Lung (tissue), 11 donors: ENCODE measurements at regions not wholly inside any gene's neighbourhood (a gene's known extent, or its start where the extent isn't known, plus 50 kb on each side); places are given as distances from the start of the nearest gene placed in this dataset.

Experiments
- ATAC-seq: fragments of 200-7000 bp; cut with Tn5 transposase; one replicate; pipeline ENCODE4 v1.9.1; 2020; ENCODE audit warnings: moderate number of reproducible peaks; ENCODE audit not compliant: insufficient read depth, low FRiP score
- DNase-seq, 3 donors: peaks; one replicate each; pipeline ENCODE4 v3.0.0-alpha.2; 2013 to 2017
- H3K27ac ChIP-seq, 2 donors: one replicate each; pipeline ENCODE4 v1.5.1; 2013; ENCODE audit warnings: mild to moderate bottlenecking in 2 of 2, moderate library complexity in 2 of 2, control low read depth in 1 of 2, inconsistent platforms in 1 of 2, low read depth in 1 of 2, low read length in 1 of 2
- H3K27me3 ChIP-seq, 3 donors: one replicate each; pipeline ENCODE4 v1.5.1; 2013; ENCODE audit warnings: low read length in 2 of 3; ENCODE audit not compliant: control insufficient read depth in 3 of 3, insufficient read depth in 3 of 3
- H3K36me3 ChIP-seq, 4 donors: one replicate each; pipeline ENCODE4 v1.5.1; 2013; ENCODE audit warnings: low read length in 4 of 4, mild to moderate bottlenecking in 1 of 4, moderate library complexity in 1 of 4; ENCODE audit not compliant: control insufficient read depth in 4 of 4, insufficient read depth in 4 of 4
- H3K4me1 ChIP-seq, 5 donors: one replicate each; pipeline ENCODE4 v1.5.1; 2013; ENCODE audit warnings: low read length in 5 of 5, mild to moderate bottlenecking in 2 of 5, moderate library complexity in 1 of 5; ENCODE audit not compliant: control insufficient read depth in 5 of 5, insufficient read depth in 5 of 5
- H3K4me3 ChIP-seq: one replicate; pipeline ENCODE4 v1.5.1; 2013; ENCODE audit warnings: mild to moderate bottlenecking, control low read depth, moderate library complexity
- H3K9ac ChIP-seq, 2 donors: one replicate each; pipeline ENCODE4 v1.5.1; 2013; ENCODE audit warnings: low read length in 2 of 2, control low read depth in 1 of 2; ENCODE audit not compliant: insufficient read depth in 1 of 2
- H3K9me3 ChIP-seq, 4 donors: one replicate each; pipeline ENCODE4 v1.5.1; 2013; ENCODE audit warnings: low read length in 3 of 4, mild to moderate bottlenecking in 1 of 4, moderate library complexity in 1 of 4; ENCODE audit not compliant: control insufficient read depth in 4 of 4, insufficient read depth in 3 of 4
- CTCF ChIP-seq: IDR thresholded peaks from 2 replicates; pipeline ENCODE4 v1.5.1; 2012; ENCODE audit warnings: mild to moderate bottlenecking; ENCODE audit errors: control extremely low read depth, extremely low read depth
- WGBS, 2 donors: extraction: QIAGEN DNeasy Blood & Tissue Kit; methylation state at CpG; one replicate each; pipeline ENCODE4 v1.1.7; 2013; 5-methylcytosine and 5-hydroxymethylcytosine counted together
- donor health status: control.
- donor health status: control.
- donor health status: Bipolar disorder and iron deficiency.
- donor health status: healthy.
- donor health status: DM: yes; HTN: yes; CAD: no.

- ATAC-seq (no peak), DNase-seq (no peak)
- WGBS, 2 donors: 87 to 93% methylated on average over 15 of the region's 15 CpGs
- no peak overlapping the region for H3K4me3 ChIP-seq
- no peaks in the 10 kb centered on the region for H3K9me3 ChIP-seq
- peaks cover 0 to 12% (median 0%) of the 10 kb centered on the region in 5 donors for H3K4me1 ChIP-seq
- peaks cover 0 to 7% (median 4%) of the 10 kb centered on the region in 3 donors for H3K27me3 ChIP-seq
- no peak overlapping the region for H3K9ac ChIP-seq
- H3K36me3 ChIP-seq: no peaks in the 10 kb centered on the region
- no peak overlapping the region for H3K27ac ChIP-seq
- no peak for TF ChIP-seq CTCF
Observed at GRCh38 chr1:2857521-2857920, 56.0 kb upstream of the TTC34 start.

- H3K4me3 ChIP-seq: no peak overlapping the region
- H3K9me3 ChIP-seq: no peaks in the 10 kb centered on the region
- ATAC-seq (no peak), DNase-seq (no peak)
- H3K27me3 ChIP-seq: peaks cover 0 to 4% (median 3%) of the 10 kb centered on the region in 3 donors
- H3K27ac ChIP-seq: no peak overlapping the region
- 93 to 99% methylated on average over 12 of the region's 12 CpGs for WGBS, 2 donors
- H3K9ac ChIP-seq: no peak overlapping the region
- H3K36me3 ChIP-seq: no peaks in the 10 kb centered on the region
- H3K4me1 ChIP-seq: peaks cover 0 to 12% (median 0%) of the 10 kb centered on the region in 5 donors
- no peak for TF ChIP-seq CTCF
Observed at GRCh38 chr1:2858676-2859075, 57.2 kb upstream of the TTC34 start.

- Histone ChIP-seq H3K36me3 (no peaks in the 10 kb centered on the region), H3K27ac (no peak overlapping the region), H3K9me3 (no peaks in the 10 kb centered on the region), H3K4me3 (no peak overlapping the region), H3K9ac (no peak overlapping the region), H3K4me1 (peaks cover 0 to 12% (median 0%) of the 10 kb centered on the region in 5 donors), H3K27me3 (peaks cover 0 to 4% (median 3%) of the 10 kb centered on the region in 3 donors)
- TF ChIP-seq CTCF: no peak
- DNase-seq: no peak
- WGBS, 2 donors: 91 to 97% methylated on average over 4 to 5 of the region's 5 CpGs
- no peak for ATAC-seq
Observed at GRCh38 chr1:2859219-2859880, 57.9 kb upstream of the TTC34 start.
